CD4-positive, alpha-beta T cell treated with Interleukin-12 subunit alpha and Interleukin-12 subunit beta, for 1 hour (primary cell): ENCODE measurements at regions not wholly inside any gene's neighbourhood (a gene's known extent, or its start where the extent isn't known, plus 50 kb on each side); places are given as distances from the start of the nearest gene placed in this dataset.

Experiments used
- DNase-seq: peaks from one replicate; pipeline ENCODE4 v3.0.0-alpha.2; 2020

DNA sequence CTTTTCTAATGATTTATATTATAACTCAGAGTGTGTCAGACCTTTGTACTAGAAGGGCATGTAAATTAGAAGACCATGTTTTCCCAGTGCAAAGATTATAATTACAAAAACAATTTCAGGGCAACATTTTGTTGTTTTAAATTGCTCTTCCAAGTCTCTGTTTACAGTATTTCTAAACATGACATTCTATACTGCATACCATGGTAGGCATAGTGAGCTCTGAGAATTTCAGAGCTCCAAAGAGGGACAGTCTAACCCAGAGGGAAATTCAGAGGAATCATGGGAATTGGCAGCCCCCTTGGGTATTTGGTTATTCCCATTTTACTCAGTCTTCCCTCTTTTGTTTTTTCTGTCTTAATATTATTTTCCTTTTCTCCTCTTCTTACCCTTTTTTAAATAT lies 361.5 kb upstream of the SEMA6D start:
- no peak for DNase-seq

DNA sequence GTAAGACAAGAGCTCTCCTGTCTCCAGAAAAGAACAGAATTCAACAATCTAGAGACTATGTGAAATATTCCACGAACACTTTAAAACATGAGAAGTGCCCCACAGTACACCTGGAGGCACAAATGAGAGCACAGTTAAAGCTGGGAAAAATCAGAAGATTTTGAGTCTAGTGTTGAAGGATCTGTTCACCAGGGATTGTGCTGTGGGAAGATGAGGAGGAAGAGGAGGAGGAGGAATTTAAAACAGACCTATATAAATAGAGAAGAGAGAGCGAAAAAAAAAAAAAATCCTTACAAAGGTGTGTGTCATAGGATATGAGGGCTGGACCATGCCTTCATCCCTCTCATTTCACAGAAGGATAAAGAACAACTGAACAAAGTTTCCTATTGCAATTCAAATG lies 361.0 kb upstream of the SEMA6D start:
- no peak for DNase-seq

DNA sequence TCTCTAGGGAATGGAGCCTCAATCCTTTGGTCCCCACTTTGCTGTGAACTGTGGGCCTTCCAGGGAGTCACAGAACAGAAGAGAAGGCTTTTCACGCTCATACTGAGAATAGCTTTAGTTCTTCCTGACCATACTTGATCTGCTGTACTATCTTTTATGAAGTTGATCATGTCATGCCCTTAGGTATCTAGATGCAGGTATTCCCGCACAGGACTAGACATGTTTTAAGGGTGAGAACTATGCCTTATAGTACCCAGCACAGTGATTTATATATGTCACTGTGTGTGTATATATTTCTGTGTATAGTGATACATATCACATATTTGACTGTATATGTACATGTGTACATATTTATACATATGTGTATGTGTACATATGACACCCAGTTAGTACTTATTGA lies 358.4 kb upstream of the SEMA6D start:
- no peak for DNase-seq

DNA sequence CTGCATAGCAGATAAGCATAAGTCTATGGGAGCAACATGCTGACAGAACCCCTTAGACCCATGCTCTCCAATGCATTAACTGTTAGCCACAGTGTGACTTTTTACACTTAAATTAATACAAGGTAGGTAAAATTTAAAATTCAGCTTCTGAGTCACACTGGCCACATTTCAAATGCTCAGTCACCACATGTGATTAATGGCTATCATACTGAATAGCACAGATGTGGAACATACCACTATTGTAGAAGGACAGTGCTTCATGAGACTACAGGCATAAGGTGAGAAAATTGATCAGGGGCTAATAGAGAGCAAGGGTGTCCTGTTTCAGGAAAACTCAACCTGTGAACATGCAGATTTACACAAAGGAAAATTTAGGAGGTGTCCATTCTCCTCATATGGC lies 357.0 kb upstream of the SEMA6D start:
- DNase-seq: no peak

DNA sequence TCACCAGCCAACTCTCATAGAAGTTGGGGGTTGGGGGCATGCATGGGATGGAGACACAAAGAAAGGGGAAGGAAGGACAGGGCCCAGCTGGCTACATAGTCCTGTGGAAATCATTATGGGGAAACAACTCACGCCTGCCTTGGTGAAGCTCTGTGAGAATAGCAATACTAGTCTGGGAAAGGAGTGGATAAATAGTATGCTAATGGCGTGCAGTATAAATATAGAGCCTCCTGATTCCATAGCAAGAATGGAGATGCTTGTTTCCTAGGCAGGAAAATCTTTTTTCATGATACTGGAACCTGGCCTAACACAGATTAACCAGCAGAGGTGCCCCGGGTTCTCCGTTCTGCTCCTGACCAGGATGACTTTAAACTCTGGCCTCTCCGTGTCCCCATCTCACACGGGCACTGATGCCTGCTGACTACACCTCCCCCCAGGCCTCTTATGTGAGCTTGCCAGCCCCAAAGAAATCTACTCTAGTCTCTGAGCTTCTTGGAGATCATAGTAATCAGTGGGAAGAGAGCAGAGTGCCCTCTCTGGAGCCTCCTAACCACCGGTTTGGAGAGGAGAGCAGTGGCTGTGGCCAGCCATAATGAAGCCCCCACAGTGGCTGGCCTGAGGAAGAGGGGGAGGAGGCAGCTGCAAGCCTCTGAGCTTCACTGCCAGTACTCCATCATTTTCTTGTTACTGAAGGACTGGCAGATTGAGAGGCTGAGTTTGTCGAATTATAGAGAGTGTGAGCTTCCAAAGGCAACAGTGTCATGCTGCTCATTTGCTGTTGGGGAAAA lies 355.0 kb upstream of the SEMA6D start:
- DNase-seq: no peak

DNA sequence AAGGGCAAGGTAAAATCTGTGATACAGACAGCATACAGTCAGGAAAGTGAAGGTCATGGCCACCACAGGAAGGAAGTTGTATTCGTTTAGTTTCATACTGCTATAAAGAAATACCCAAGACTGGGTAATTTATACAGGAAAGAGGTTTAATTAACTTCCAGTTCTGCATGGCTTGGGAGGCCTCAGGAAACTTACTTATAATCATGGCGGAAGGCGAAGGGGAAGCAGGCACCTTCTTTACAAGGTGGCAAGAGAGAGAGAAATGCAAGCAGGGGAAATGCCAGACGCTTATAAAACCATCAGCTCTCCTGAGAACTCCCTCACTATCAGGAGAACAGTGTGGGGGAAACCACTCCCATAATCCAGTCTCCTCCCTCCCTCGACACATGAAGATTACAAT lies 353.7 kb upstream of the SEMA6D start:
- no peak for DNase-seq

DNA sequence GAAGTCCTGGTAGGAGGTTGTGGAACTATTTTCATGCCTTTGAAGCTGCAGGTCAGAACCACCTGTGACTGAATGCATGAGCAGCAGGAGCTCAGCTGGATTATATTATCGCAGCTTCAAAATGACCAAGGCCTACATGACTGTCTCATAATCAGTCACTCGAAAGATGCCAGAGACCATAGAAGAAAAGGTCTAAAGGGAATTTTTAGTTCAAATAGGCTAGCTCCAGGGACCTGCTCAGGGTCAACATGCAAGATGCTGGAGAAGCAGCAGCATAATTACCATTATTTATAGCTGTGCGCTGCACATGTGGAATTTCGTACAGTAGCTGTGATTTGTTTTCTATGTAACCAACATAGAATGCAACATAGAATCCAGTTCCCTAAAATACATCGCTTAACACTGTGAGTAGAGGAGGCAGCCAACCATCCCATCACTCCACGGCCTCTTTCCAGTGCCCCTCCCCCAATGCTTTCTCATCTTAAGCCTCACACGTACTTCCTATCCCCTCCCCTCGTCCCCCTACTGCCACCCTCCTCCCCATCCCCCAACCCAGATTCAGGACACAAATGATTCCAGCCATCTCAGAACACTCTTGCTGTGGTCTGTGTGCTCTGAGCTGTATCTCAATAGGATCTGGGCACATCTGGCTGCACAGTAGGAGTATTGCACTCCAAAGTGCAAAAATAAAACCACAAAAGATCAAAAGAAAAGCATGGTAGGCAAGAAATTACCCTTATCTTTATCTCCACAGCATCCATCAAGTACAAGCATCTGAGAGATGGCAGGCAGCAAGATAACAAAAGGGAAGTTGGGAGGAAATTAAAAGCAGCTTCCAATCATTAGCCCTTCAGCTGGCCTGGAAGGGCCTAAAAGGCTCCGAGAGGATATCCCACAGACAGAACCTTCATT lies 352.8 kb upstream of the SEMA6D start:
- no peak for DNase-seq

DNA sequence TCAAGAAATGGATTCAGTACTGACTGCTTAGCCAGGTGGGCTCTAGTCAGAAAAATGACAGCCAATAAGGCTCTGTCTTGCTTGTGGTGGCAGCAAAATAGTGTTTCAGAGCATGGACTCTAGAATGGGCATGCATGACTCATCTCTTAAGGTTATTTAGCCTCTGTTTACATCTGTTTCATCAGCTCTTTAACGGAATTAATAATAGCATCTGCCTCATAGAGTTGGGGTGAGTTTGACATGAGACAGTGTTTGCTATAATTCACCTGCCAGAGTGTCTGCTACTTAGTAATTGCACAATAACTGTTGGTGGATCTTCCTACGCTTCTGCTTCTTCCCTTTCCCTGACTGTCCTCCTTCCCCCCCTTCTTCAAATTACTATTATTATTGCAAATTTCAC lies 350.4 kb upstream of the SEMA6D start:
- DNase-seq: no peak

DNA sequence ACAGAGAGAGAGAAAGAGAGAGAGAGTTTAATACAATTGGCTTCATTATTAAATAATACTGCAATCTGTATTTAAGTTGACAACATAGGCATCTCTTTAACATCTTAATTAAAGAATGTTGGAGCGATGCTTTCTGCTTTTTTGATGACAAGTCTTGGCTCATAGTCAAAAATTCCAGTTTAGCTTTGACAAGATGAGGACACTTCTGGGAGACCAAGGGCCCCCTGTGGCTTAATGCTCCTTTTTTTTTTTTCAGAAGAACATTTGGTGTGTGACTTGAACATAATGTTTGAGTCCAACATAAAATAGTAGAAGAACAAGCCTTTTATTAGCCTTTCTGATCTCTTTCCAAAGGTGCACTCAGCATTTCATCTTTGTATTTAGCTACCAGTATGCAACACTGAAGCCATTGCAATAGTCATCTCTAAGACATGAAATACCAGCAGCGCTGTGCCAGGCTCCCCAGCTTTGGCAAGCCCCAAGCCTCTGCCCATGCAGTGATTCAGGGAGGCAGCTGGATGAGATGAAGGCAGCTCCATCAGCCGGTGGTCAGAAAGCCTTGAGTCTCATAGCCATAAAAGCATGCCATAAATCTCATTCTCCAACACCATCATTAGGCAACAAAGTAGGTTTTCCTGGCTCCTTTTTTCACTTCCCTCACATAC lies 349.4 kb upstream of the SEMA6D start:
- DNase-seq: no peak

DNA sequence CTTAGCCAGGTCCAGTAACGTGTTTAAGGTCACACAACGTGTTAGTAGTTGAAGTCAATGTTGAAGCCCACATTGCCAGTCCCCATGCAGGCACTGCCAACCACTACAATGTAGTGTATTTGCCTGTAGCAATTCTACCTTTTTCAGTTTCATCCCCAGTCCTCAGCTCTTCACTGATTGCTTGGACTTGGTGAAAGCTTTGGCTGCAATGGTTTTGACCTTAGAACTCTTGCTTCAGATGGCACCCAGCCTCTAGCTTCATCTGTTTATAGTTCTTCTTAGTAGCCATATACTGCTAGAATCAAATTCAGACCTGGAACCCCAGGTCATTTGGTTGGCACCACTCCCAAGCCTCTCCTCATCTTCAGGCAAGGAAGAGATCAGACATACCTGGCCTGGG lies 345.4 kb upstream of the SEMA6D start:
- no peak for DNase-seq

DNA sequence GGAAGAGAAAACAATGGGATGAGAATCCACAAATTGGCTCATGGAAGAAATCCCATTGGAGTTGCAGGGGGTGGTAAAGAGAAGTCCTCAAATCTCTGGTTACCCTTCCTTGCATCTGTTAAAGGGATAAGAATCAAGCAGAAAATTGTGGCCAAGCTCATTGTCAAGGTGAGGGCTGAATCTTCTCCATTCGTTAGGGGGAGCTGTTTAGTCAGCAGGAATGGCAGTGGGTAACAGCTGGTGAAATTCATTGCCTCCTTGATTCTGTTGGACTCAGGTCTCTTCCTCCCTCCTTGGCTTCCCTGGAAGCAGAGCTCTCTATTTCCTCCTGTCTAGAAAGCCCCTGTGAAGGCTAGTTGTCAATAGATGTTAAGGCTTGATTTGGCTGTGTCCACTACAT lies 343.1 kb upstream of the SEMA6D start:
- no peak for DNase-seq

DNA sequence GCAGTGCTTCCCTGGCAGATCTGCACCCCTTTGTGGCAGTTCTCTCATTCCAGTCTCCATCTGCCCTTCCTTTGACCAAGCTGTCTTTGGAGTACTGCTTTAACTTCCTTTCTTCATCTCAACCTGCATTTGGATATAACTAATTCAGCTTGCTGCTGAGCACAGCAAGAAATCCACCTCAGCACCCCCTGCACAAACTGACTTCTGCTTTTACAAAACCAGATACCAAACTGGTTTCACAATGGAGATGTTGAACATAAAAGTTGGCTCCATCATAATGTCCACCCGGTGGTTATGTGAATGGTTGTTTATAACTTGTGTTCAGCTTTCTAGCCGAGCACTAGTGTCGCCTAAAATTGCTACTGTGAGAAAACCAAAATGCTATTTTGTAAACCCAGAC lies 341.1 kb upstream of the SEMA6D start:
- DNase-seq: no peak

DNA sequence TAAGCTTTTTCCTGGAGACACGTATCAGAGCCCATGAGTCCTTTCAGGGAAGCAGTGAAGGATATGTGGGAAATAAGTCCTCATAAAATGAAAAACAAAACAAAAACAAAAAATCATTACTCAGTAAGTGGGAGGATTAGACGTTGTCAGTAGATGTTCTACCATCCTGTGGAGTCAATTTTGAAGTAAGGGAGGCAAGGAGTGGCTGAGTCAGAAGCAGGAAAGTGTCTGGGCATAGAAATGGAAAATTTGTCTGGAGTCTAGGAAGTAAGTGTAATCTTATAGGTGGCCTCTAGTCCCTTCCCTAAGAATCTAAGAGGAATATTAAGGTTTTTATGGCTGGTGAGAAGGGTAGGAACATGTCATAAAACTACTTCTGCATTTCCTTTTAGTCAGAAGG lies 339.8 kb upstream of the SEMA6D start:
- no peak for DNase-seq

DNA sequence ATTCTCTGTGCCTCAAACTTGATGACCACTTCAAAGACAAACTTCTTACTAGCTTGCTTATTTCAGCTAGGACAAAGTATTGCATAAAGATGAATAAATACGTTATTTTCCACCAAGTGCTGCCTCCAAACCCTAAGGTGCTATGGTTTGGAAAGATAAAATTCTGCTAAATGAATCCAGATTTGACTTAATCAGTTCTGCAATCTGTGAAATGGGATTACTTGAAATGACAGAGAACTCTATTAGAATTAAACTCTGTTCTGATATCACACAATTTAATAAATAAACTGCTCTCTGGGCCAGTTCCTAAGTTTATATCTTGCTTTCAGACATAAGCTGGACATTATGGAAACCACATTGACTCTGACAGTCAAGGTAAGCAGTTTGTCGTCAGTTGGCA lies 338.8 kb upstream of the SEMA6D start:
- DNase-seq: no peak

DNA sequence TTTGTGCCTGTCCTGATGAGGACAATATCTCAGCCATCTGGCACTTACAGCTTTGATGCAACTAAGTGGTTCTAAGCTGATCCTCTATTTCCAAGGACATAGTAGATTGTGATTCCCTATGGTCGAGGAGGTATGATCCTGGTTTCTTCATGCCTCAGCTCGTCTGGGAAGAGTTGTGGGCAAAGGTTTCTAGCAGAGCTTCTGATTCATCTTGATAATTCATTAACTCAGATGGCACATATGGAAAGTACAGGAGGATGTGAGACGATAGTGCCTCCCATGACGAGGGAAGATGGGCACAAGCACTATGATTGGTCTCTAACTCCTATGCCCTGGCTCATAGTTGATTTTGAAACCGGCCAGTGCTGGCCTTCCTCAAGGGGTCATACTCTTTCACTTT lies 334.2 kb upstream of the SEMA6D start:
- DNase-seq: no peak

DNA sequence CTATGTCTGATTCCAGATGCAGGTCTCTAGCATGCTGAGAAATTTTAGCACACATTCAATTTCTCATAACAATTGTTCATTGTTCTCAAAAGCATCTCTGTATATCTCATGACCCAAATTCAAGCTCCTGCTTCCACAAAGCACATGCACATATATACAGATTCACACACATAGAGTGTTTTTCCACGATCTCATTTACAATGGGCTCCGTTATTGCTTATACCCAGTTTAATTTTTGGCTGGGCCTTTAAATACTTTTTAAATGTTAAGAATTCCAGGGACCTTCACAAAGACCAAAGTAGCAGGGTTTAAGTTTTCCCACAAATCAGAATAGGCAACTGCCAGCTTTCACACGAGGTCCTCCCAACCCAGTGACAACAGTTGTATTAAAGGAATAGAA lies 333.5 kb upstream of the SEMA6D start:
- DNase-seq: no peak

DNA sequence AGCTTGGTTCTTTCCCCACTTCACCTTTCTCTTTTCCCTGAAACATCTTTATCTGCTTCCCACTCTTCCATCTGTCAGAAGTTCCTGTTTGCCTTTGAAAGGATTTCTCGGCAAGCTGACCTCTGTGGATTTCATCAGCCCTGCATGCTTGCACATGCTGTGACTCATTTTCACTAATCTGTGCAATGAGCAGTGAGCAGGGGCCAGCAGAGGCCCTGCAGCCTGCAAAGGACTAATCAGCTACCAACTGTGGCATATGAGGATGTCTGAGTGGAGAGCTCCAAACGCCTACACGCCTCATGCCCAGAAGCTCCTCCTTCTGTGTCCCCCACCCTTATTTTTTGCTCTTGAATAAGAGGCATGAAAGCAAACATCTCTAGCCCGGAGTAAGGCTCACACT lies 333.0 kb upstream of the SEMA6D start:
- no peak for DNase-seq

DNA sequence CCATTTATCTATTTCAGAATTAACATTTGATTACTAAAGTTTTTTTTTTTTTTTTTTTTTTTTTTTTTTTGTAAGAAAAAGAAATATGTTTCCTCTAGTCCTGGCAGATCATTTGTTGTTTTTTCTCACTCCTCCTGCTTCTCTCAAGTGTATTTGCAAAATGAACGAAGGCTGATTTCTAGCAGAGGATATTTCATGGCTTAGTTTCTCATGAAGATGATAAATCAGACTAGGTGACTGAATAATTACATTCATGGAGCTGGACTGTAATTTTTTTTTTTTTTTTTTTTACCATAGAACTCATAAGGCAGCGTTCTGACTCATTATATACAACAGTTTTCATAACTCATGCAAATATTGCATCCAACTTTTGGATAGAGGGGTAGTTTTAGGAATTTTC lies 332.5 kb upstream of the SEMA6D start:
- no peak for DNase-seq

DNA sequence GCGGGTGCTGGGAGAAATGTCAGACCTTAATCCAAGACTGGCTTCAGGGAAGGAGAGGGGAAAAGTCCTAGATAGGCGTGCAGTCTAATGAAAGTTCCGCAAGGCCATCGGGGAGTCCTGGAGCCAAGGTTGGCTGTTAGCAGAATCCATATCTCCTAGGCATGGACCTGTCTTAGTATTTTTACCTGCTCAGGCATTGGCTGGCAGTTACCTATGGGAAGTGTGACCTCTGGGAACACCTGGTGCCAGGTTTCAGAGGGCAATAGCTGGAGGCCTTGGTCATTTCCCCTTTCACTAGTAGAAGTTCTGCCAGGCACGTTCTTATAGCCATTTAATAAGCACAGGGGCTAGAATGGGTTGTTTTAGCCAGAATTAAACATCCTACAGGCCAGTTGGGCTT lies 330.8 kb upstream of the SEMA6D start:
- DNase-seq: no peak

DNA sequence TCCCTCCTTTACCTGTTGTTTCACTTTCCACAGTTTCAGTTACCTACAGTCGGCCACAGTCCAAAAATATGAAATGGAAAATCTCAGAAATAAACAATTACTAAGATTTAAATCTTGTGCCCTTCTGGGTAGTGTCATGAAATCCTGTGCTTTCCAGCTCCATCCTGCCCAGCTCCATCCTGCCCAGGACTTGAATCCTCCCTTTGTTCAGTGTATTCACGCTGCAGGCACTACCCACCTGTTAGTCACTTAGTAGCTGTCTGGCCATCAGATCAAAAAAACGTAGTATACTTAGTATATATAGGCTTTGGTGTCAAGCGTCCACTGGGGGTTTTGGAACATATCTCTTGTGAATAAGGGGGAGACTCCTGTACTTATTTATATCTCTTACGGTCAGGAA lies 329.0 kb upstream of the SEMA6D start:
- DNase-seq: no peak

DNA sequence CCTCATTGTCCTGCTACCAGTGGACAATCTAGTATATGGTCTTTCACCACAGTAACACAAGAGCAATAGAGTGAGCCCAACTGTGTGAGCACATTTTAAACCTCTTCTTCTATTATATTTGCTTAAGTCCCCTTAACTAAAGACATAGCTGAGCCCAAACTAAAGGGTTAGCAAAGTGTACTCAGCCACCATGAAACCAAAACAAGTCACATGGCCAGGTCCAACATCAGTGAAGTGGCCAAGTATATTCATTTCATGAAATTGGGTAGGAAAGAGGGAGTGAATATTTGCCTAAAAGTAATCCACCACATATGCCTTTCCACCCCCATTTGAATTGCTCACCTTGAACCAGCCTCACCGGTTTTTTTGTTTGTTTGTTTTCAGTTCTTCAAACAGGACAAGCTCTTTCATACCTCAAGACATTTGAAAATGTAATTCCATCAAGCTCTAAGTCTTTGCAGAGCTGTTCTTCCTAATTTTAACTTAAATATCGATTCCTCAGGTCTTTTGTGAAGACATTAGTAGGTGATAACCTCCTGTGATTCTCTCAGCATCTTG lies 327.0 kb upstream of the SEMA6D start:
- no peak for DNase-seq

DNA sequence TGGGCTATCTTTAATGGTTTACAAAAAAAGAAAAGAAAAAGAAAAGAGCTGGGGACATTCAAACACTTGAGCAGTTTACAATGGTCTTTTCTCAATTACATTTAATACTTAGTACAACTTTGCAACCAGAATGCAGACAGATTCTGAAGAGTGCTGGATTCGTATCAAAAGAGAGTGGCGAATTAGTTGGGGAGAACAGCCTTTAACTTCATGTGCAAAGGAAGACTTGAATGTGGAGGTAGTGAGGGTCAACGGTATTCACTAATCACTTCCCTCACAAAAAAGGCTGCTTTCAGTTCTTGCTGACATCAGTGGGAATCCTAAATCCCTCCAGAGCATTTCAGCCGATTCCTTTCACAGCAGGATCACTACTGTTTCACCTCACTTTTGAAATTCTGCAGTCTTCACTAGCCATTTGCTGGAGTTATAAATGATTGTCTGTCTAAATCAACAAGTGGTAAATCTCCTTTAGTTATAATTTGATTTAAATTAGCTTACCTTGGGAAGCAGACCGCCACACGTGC lies 323.0 kb upstream of the SEMA6D start:
- no peak for DNase-seq

DNA sequence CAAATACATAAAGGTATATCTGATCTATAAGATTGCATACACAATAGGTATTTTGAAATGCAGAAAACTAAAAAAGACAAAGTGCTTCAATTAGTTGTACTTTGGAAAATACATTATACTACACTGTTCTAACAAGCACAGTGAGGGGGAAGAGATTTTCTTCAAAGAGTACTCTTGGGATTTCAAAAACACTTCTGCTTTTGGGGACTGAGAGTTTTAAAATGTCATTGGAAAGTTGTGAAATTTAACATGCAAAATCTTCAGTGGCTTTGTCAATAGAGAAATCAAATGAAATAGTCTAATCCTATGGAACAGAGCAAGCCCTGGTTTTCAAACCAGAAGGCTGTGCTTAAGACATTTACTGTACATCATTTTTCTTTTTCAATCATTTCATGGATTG lies 322.2 kb upstream of the SEMA6D start:
- DNase-seq: no peak
